NCI-H82 treated with DMSO at 0.1 percent for 48 hours (cell line): ENCODE measurements at regions not wholly inside any gene's neighbourhood (a gene's known extent, or its start where the extent isn't known, plus 50 kb on each side); places are given as distances from the start of the nearest gene placed in this dataset.
"Not testable (repeated sequence)": the region's sequence is repeated elsewhere in the genome, so short reads cannot be mapped to it uniquely, and the experiment has no call there.

Experiments used
- DNase-seq: peaks from one replicate; lab custom pipeline; 2025; ENCODE audit not compliant: unreplicated experiment; lab: John Stamatoyannopoulos, UW

DNA sequence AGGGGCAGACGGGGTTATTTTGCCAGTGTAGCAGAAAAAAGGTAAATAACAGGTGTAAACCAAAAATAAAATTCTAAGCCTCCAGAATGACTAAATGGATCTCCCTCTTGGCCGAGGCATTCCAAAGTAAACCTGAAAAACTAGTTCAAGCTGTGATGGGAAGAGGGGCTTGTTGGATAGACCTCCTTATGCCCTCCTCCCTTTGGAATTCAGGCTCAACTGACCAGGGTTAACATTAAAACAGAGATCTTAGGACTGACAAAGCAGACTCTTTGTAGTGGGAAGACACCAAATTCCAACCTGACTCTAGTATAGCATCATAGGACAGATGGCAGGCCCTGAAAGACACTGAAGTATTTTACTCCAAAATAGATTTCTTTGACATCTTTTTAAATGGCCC, 113.8 kb upstream of the ITGB1 start:
- DNase-seq = no peak

DNA sequence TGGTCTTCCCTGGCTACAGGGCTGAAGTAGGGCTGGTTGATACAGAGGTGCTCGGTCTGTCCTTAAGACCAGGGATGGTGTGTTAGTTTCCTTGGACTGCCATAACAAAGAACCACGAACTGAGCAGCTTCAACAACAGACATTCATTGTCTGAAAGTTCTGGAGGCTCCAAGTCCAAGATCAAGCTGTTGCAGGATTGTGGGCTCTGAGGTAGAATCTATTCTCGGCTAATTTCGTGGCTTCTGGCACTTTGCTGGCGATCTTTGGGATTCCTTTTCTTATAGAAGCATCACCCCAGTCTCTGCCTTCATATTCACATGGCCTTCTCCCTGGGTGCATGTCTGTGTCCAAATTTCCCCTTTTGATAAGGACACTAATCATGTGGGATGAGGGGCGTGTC, 112.1 kb upstream of the ITGB1 start:
- no peak for DNase-seq

- DNase-seq = no peak
These were observed 109.9 kb upstream of the ITGB1 start for GRCh38 chr10:33067917-33068316.

- no peak for DNase-seq
These were observed 109.5 kb upstream of the ITGB1 start for GRCh38 chr10:33067481-33067880.

- no peak for DNase-seq
These were observed 108.7 kb upstream of the ITGB1 start for GRCh38 chr10:33066558-33067236.

GRCh38 chr10:33065111-33065510, 107.1 kb upstream of the ITGB1 start:
- DNase-seq = no peak

DNA sequence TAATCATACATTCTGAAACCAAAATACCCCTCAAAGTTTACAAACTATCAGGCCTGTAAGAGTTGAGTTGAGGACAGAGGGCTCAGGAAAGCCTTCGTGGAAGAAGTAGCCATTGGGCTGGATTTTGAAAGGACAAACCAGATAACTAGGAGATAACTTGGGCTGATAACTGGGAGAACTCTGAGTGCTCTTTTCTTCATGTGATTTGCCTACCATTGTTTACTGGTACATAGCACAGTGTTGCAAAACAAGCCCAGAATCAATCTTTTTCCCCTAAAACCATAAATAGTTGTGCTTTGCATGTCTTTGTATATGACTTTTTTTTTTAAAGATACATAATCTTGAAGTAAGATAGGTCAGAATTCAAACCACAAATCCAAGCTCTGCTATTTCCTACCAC, 106.7 kb upstream of the ITGB1 start:
- DNase-seq = no peak

DNA sequence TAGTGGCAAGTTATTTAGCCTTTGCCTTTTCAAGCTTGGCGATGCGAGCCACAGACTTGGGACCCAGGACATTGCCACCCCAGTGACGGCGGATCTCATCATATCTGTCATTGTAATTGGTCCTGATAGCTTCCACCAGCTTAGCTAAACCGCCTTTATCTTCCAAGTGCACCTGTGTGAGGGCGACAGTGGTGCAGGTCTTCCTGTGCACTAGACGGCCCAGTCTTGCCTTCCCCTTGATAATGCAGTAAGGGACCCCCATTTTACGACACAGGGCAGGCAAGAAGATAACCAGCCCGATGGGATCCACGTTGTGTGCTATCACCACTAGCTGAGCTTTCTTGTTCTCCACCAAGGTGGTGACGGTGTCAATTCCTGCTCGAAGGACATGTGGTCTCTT, 99.6 kb upstream of the ITGB1 start:
- no peak for DNase-seq

DNA sequence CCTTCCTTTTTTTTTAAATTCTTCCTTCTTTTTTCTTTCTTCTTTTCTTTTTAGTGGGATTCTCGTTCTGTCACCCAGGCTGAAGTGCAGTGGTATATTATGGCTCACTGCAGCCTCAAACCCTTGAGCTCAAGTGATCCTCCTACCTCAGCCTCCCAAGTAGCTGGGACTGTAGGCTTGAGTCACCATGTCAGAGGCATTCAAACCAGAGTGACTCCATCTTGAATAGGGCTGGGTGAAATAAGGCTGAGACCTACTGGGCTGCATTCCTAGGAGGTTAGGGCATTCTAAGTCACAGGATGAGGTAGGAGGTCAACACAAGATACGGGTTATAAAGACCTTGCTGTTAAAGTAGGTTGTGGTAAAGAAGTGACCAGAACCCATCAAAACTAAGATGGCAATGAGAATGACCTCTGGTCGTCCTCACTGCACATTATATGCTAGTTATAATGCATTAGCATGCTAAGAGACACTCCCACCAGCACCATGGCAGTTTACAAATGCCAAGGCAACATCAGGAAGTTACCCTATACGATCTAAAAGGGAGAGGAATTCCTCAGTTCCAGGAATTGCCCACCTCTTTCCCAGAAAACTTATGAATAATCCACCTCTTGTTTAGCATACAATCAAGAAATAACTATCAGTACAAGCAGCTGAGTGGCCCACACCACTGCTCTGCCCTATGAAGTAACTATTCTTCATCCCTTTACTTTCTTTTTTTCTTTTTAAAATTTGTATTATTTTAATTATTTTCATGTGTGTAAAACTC, 99.0 kb upstream of the ITGB1 start:
- DNase-seq = no peak

GRCh38 chr10:33055625-33056024, 97.6 kb upstream of the ITGB1 start:
- no peak for DNase-seq

DNA sequence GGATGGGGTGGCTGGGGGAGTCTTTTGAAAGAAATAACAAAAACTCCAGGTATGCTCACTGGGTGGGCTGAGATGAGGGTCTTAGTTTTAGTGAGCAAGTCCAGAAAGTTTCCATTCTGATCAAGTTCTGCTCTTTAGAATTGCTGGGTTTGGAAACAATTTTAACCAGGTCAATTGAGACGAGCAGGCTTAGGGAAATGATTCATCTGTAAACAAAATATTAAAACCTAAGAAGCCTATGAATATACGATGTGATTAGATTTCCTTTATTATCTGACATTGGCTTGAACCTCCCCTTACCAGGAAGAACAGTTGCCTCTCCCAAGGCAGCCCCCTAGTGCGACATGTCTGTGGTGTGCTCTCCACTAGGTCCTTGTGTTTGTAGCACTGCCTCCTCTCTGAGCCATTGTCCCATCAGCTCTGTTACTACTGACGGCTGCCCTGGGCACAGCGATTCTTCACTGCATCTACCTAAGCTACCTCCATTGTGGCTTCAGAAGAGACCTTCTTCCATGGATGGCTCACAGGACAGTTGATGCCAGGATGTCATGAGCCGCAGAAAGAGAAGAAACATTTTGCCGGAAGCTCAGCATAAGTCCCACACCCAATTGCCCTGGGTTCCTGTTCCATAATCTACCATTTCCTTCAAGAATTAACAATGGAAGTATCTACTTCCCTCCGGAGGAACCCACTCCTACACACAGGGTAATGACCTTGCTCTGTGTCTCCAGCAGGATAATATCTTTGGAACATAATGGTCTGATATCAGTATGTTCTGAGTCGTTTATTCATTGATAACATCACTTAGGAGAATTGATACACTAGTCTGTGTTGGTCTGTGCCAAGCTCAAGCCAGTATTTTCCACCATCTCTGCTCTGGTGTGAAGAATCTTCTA, 95.1 kb upstream of the ITGB1 start:
- DNase-seq = no peak

GRCh38 chr10:33052263-33052875, 94.3 kb upstream of the ITGB1 start:
- no peak for DNase-seq

GRCh38 chr10:33049963-33050920, 92.2 kb upstream of the ITGB1 start:
- not testable (repeated sequence) for DNase-seq

DNA sequence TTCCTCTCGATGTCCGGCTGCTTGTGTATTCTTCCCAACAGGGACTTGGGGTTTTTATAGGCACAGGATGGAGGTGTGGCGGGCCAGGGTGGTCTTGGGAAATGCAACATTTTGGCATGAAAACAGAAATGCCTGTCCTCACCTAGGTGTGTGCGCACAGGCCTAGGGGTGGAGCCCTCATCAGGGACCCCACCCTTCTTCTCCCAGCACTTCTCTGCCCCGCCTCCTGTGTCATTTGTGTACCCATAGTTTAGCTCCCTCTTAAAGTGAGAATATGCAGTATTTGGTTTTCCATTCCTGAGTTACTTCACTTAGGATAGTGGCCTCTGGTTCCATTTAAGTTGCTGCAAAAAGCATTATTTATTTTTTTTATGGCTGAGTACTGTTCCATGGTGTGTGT, 90.2 kb upstream of the ITGB1 start:
- DNase-seq = no peak

DNA sequence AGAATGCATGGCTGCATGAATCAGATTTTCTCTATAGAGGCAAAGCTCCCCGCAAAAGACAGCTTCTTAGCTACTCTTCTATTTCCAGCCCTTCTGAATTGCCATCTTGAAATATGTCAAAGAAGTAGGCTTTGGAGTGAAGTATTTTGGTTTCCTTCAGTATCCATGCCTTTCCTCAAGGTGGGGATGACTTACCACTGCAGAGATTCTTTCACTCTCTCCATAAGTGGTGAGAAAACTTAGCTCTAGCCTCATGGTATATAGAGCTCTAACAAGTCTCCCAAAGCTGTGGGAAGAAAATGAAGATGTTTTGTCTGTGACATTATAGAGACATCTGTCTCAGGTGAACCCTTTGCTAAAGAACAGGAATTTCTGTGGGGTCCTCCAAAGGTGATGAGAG, 89.6 kb upstream of the ITGB1 start:
- no peak for DNase-seq

DNA sequence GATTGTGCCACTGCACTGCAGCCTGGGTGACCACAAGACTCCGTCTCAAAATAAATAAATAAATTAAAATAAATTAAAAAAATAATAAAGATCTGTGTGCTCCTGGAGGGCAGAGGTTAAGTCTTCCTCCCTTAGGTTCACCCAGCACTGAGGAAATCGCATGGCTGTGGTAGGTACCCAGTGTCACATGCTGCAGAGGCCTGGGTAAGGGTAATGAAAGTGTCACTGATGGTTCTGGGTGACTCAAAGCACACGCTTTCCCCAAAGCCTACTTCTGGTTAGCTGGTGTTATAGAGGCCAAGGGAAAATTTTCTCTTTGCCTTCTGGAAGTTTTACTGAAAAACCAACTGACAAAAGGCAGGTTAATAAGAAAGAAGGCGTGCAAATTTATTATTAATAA, 88.8 kb upstream of the ITGB1 start:
- no peak for DNase-seq

GRCh38 chr10:33045421-33045820, 87.4 kb upstream of the ITGB1 start:
- DNase-seq = no peak

GRCh38 chr10:33042565-33042964, 84.5 kb upstream of the ITGB1 start:
- DNase-seq = no peak

- peak; percentile 82 for DNase-seq
These were observed 83.9 kb upstream of the ITGB1 start for GRCh38 chr10:33041783-33042437.

- peak; percentile 87 for DNase-seq
These were observed 82.4 kb upstream of the ITGB1 start for GRCh38 chr10:33040436-33040835.
